ENCODE measurements at regions not wholly inside any gene's neighbourhood (a gene's known extent, or its start where the extent isn't known, plus 50 kb on each side); places are given as distances from the start of the nearest gene placed in this dataset.

- TF ChIP-seq YY1 (IDR thresholded peaks at IDR 0.05; ENCODE audit: insufficient read depth, insufficient read length) (no peak), ZNF274 (IDR thresholded peaks at IDR 0.05; ENCODE audit: low read depth, low read length) (no peak), SUZ12 (IDR thresholded peaks at IDR 0.05; ENCODE audit: extremely low read depth, insufficient read depth, insufficient read length) (no peak)
Measured at GRCh38 chr6:131471331-131471730, 101.7 kb upstream of the ARG1 start.

Measured in NT2/D1 (cell line).